ENCODE measurements at regions not wholly inside any gene's neighbourhood (a gene's known extent, or its start where the extent isn't known, plus 50 kb on each side); places are given as distances from the start of the nearest gene placed in this dataset.

DNA sequence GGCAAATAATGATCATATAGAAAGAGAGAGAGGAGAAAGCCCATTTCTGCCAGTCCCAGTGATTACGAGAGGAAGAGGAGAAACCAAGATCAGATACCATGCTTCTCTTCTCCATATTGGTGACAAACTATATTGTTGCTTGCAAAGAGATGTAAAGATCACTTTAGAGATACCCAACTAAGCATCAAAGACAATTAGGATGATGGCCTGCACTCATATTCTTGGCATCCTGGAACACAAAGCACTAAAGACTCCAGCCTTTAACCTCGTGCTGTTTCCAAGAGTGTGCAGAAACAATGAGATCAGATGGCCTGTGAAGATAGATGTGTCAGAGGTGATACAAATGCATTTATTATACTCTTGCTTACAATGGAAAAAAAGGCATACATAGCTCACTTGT lies 170.7 kb upstream of the TP63 start:
- TF ChIP-seq, protein P1, sequence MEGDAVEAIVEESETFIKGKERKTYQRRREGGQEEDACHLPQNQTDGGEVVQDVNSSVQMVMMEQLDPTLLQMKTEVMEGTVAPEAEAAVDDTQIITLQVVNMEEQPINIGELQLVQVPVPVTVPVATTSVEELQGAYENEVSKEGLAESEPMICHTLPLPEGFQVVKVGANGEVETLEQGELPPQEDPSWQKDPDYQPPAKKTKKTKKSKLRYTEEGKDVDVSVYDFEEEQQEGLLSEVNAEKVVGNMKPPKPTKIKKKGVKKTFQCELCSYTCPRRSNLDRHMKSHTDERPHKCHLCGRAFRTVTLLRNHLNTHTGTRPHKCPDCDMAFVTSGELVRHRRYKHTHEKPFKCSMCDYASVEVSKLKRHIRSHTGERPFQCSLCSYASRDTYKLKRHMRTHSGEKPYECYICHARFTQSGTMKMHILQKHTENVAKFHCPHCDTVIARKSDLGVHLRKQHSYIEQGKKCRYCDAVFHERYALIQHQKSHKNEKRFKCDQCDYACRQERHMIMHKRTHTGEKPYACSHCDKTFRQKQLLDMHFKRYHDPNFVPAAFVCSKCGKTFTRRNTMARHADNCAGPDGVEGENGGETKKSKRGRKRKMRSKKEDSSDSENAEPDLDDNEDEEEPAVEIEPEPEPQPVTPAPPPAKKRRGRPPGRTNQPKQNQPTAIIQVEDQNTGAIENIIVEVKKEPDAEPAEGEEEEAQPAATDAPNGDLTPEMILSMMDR (IDR thresholded peaks at IDR 0.05), result no peak
- no peak for TF ChIP-seq POLR2A (IDR thresholded peaks at IDR 0.05)
